GM12865 (cell line): ENCODE measurements at regions not wholly inside any gene's neighbourhood (a gene's known extent, or its start where the extent isn't known, plus 50 kb on each side); places are given as distances from the start of the nearest gene placed in this dataset.

ENCODE experiments used
- DNase-seq: peaks from one replicate; pipeline ENCODE4 v3.0.0; 2010; ENCODE audit warnings: low read depth
- H3K4me3 ChIP-seq: 2 replicates; pipeline ENCODE4 v1.5.1; 2011; ENCODE audit warnings: mild to moderate bottlenecking, low read depth, low read length, control low read depth
- TF ChIP-seq, protein P1 (sequence below): IDR thresholded peaks from 2 replicates; pipeline ENCODE4 v1.5.1; 2011; ENCODE audit warnings: low read length, control low read depth, low read depth, inconsistent platforms; ENCODE audit not compliant: insufficient read depth; ENCODE audit errors: missing control alignments

DNA sequence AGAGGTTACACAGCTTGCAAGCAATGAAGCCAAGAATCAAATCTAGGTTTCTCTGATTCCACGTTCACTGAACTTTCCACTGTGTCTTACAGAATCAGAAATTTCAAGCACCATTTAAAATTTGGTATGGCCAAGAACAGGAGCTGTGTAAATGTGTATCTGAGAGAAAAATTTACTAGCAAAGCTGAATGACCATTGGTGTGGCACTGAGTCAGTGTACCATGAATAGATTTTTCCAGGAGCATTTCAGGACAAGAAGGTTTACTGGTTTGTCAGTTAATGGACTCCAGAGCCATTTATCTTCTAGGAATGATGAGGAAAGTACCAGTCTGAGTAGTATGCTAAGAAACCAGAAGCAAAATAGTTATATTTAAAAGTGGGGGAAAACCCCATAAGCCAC, 269.4 kb upstream of the FAT3 start:
- TF ChIP-seq, protein P1, sequence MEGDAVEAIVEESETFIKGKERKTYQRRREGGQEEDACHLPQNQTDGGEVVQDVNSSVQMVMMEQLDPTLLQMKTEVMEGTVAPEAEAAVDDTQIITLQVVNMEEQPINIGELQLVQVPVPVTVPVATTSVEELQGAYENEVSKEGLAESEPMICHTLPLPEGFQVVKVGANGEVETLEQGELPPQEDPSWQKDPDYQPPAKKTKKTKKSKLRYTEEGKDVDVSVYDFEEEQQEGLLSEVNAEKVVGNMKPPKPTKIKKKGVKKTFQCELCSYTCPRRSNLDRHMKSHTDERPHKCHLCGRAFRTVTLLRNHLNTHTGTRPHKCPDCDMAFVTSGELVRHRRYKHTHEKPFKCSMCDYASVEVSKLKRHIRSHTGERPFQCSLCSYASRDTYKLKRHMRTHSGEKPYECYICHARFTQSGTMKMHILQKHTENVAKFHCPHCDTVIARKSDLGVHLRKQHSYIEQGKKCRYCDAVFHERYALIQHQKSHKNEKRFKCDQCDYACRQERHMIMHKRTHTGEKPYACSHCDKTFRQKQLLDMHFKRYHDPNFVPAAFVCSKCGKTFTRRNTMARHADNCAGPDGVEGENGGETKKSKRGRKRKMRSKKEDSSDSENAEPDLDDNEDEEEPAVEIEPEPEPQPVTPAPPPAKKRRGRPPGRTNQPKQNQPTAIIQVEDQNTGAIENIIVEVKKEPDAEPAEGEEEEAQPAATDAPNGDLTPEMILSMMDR = no peak
- H3K4me3 ChIP-seq = no peak overlapping the region
- DNase-seq = no peak

DNA sequence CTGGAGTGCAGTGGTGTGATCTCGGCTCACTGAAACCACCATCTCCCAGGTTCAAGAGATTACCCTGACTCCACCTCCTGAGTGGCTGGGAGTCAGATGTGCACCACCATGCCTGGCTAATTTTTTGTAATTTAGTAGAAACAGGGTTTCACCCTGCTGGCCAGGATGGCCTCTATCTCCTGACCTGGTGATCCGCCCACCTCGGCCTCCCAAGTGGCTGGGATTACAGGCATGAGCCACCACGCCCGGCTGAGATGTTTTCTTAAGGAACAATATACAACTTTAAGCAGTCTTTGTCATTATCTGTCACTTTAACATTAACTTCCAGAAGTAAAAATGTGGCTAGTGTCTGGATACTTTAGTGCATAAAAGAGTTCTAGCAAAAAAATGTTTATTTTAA, 272.6 kb upstream of the FAT3 start:
- no peak for DNase-seq
- H3K4me3 ChIP-seq = no peak overlapping the region
- TF ChIP-seq, protein P1 = no peak

DNA sequence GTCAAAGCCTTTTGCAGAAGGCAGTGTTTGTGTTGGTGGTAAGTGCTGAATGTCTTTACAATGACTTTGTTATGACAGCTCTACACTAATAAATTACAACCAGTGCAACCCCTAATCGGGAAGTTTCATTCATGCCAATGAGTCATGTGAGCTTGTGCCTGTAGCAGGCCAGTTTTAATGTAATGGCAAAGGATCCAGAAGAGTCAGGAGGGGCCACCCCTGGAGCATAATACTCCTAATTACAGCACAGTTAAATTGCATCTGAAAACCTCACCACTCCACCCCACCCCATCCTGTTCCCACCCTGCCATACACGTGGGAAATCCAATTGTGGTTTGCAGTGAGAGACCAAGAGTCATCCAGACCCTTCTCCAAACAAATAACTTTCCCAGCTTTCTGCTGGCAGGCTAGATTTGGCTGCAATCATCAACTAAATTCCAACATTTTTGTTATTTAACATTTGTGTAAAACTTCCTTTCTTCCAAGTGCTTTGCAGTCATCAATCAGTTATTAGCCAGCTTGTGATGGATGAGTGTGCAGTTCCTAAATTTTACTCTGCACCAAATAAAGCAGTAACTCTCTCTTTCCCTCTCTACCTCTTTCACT, 277.3 kb upstream of the FAT3 start:
- TF ChIP-seq, protein P1 = no peak
- no peak for DNase-seq
- no peak overlapping the region for H3K4me3 ChIP-seq

DNA sequence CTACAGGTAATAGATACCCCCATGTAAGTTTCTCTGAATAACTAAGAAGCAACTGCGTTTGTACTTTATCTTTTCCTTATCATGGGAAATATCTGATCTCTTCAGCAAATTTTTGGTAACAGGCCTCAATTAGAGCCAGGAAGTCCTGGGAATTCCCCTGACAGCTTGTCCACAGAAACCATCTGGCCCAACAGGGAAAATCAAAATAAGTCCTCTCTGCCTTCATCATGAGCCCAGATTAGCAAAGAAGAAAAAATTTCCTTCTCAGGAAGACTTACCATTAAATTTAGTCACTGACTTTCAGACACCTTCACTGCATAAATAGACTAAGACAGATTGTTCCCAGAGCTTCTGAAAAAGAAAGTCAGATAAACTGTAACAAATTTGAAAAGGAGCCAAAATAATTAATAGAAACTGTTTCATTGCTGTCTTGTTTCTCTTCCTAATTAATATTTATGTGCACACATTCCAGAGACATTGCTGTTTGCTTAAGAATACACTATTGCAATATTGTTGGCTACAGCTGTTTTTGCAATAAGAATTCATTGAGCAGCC, 278.1 kb upstream of the FAT3 start:
- TF ChIP-seq, protein P1 = no peak
- no peak for DNase-seq
- no peak overlapping the region for H3K4me3 ChIP-seq

DNA sequence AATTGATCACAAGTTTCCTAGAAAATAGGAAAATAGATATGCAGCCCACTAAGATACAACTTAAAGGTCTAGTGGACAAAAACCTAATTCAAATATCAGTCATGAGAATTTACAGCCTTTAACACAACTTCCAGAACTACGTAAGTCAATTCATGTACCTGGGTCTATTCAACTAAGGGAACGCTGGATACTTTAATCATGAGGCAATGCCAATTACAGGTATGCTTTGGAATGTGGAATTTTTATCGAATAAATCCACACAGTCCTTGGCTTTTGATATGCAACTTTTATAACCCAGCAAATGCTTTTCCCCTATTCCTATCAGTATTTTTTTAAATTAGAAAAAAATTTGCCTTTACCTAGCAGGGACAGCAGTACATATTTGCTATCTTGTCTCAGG, 289.5 kb upstream of the FAT3 start:
- no peak overlapping the region for H3K4me3 ChIP-seq
- TF ChIP-seq, protein P1 = no peak
- no peak for DNase-seq

DNA sequence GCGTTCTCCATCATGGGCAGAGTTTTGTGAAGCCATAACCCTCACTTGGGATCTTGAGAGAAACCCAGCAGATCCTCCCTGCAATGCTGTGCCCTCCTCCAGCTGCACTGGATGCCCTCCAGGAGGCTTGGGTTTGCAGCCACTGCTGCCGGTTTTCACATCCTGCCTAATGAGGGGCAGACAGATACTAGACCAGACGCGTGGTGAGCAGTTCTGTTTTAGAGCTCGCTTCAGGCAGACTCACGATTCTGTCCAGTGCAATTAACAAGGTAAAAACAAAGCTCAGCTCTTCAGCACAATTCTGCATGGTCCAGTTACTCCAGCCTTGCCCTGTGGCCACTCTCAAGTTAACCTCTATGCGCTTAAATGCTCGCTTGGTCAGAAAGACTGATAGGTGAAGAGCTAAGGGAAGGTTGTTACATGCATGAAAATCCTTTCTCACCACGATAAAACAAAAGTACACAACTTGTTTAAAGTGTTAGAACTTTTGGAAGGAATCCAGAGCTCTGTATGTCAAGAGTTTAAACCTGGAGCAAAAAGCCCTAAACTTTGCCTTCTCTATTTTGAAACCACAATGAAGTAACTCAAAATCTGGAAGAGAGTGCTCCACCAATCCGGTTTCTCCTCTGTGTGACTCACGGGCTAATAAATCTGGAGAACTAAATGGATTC, 292.3 kb upstream of the FAT3 start:
- TF ChIP-seq, protein P1 = no peak
- no peak for DNase-seq
- H3K4me3 ChIP-seq = no peak overlapping the region
